DMS79 (cell line): ENCODE measurements at regions not wholly inside any gene's neighbourhood (a gene's known extent, or its start where the extent isn't known, plus 50 kb on each side); places are given as distances from the start of the nearest gene placed in this dataset.

Experiments used
- DNase-seq: peaks from one replicate; lab custom pipeline; 2025; lab: John Stamatoyannopoulos, UW

DNA sequence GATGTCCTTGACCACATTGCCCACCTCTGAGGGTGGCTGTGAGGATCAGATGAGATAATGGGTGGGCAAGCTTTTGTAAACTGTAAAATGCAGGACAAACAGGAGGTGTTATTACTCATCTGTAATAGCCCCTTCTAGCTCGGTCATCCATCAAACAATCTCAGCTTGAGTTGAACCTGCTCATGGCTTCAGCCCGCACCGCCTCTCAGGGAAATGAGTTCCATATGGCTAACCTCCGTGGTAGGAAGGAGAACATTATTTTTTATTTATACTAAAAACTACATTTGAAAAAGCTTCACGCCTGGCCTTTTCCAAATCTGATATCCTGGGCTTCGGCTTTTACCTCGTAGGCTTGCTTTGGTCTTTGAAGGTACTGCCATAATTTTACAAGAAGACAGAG lies 116.2 kb upstream of the USP24 start:
- no peak for DNase-seq

DNA sequence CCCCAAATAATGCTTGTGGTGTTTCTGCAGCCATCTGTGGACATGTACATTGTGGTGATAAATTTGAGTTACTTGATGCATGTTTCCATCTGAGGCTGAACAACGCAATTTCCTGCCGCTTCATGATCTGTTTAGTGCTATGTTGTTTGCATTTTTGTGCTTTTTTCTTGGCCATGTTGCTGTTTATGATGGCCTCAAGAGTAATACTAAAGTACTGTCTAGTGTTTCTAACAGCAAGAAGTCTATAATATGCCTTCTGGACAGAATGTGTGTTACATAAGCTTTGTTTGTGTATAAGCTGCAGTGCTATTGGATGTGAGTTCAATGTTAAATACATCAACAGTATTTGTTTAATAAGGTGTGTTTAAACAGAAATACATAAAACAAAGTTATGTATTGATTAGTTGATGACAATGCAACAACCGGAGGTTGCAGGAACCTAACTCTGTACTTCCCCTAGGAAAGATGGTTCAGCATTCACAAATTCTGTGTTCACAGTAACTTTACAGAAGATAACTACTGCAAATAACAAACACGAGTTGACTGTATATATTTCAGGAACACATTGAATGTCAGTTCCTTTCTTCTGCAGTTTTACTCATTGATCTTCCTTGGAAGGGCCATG lies 114.8 kb upstream of the USP24 start:
- DNase-seq, result no peak

DNA sequence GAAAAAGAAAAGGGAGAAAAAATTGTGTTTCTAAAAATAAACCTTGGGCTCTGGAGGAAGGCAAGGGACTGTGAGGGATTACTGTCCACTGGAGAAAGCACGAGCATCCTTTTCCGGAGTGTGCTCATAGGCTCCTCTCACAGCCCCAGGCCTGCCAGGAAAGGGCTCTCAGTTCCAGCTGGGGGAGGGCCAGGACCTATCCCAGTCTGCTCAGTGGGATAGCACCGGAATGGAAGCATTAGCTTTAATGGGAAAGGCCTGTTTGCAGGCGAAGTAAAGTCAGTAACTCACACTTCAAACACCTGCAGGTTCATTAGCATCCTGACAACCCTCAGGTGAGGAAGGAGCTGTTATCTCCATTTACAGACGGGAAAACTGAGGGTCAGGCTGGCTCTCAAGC lies 113.9 kb upstream of the USP24 start:
- DNase-seq, result no peak

DNA sequence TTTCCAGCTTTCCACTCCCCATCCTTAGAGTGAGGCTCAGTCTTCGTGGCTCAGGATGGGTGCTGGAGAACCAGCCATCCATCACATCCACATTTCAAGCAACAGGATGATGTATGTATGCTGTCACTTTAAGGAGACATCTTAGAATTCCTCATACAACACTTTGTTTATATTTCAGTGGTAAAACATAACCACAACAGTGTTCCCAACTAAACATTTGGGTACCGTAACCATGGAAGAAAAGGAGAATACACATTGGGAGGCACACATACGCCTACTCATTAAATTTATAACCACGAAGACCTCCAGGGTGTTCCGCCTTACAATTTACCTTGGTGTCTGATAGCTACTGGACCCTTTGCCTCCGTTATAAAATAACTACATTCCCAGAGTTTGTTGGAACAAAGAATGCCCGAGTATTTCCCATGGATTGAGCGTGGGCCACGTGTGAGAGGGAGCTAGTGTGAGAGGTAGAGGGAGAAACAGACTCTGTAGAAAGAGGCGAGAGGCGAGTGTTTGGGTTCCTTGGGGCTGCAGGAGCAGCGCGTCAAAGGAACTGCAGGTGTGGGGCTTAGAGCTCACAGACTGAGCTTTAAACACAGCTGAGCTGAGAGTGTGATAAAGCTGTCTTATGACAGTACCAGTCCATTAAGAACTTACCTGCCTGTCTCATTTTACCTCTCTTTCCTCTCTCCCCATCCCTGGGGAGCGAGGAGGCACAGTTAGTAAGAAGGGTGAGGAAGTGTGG lies 111.5 kb upstream of the USP24 start:
- DNase-seq, result no peak

DNA sequence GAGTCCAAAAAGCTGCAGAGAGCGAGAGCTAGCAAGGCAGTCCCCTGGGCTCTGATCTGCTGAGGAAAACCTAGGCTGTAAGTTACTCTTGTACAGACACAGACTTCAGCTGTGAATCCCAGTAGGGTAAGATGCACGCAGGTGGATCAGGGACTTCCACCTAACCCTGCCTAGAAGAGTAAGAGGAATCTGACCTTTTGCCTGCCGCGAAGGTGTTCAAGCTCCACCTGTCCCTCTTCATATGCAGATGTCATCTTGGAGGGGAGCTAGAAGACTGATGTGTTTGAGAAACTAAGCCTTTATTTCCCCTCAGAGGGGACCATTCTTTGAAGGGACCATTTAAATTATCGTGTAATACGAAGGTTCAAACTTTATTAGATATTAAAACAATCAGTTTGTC lies 108.6 kb upstream of the USP24 start:
- no peak for DNase-seq

DNA sequence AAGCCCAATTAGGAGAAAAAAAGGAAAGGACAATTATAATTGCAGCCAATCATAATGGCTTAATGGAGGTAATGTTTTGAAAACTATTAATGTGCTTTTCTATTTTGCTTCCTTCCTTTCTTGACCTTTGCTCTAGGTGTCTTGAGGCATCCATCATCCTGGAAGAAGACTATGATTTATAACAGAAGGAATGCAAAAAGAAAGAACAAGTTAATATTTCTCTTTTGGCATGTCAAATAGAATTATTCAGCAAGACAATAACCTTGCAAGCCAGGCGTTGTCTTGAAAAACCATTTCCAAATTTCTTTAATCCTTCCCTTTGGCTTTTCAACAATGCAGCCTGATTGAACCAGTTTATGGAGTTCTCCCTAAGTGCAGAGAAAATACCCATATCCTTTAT lies 107.7 kb upstream of the USP24 start:
- no peak for DNase-seq

DNA sequence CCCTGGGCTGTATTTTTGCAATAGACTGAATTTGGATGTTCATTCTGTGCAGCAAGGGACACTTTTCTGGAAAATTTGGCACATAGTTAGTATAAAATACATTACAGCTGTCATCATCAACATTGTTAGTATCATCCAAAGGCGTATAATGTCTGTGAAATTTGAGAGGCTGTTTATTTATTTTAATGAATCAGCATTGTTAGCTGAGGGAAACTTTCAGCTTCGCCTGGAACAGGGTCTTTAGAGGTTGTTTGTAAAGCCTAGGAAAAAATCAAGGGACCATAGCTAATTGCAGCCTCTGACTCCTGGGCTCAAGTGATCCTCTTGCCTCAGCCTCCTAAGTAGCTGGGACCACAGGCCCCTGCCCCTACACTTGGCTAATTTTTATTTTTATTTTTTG lies 106.8 kb upstream of the USP24 start:
- DNase-seq, result no peak

DNA sequence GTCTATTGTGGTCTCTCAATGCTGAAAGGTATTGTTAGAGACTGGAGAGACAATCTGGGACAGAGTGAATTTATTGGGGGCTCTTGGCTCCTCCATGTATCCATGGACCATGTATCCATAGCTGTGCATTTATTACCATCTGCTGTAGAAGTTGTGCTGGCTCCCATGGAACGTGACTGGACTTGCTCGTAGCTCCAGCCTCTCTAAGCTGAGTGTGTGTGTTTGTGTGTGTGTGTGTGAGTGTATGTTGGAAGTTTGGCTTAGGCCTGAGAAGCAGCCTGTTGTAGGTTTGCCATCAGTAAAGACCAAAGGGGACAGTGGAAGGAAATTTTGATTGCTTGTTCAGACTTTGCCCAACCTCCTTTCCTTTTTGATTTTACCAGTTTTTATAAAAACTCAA lies 105.7 kb upstream of the USP24 start:
- DNase-seq, result no peak

DNA sequence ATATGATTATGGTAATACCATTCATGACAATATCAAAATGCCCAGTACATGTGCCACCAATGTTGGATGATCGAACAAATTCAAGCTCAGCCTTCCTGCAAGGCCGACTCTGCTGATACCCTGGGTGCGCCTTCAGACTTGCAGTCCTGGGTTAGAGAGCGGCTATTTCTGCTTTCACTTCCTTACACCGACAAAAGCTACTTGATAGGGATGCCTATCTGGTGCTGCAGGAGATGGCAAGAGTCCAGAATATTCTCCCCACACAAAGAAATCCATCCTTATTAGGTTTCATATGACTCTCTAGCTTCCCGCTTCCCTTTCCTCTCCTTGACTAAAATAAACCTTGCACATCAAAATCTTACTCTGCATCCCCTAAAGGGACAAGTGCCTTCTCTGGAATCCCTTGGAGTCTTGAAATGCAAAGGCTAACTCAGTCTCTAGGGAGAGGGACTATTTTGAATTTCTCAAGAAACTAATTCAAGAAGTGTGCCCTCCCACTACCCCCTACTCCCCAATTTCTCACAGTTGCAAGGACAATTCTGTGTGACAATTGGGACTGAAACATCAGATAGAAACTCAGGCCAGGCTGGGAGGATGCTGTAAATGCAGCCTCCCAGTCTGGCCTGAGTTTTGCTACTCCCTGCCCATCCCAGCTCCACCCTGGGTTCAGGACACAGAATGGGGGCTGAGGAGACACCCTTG lies 103.1 kb upstream of the USP24 start:
- no peak for DNase-seq

DNA sequence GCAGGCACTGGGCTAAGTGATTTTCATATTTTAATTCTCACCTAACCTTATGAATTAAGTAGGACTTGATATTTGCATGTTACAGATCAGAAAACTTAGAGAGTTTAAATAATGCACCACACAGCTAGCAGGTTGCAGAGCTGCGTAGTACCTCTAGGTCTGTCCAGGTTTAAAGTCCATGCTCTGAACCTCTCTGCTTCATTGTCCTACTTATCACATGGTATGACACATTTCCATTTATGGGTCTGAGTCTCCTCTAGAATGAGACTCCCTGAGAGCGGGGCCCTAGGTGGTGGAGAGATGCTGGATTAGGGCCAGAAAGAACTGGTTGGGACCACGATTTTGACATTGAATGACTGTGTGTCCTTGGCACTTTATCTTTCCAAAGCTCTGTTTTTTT lies 102.5 kb upstream of the USP24 start:
- DNase-seq, result no peak

DNA sequence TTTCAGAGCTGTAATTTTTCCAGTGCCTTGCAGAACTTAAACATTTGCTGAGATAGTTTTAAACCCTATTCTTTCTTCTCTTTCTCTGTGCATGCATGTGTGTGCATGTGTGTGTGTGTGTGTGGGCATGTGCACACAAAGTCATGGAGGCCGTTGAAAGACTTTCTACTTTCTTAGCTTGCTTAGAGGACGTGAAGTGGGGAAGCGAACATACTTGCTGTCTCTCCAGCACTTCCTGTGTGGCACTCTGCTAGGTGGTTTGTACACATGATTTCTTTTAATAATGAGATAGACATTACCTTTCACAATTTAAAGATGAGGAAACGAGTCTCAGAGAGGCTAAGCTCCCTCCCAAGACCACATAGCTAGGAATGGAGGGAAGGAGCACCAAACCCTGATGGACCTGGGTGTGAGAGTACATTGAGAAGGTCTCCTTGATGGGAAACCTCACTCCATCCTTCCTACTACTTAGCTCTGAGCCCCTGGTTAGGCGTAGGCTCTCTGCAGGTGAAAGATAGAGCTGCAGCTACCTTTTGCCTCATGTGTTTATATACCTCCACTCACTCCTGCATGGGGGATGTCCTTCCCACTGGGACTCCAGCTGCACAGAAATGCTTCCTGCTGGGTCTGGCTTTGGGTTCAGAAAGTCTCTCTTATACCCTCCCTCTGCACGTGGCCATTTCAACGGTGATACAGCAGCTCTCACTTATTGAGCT lies 101.9 kb upstream of the USP24 start:
- no peak for DNase-seq

DNA sequence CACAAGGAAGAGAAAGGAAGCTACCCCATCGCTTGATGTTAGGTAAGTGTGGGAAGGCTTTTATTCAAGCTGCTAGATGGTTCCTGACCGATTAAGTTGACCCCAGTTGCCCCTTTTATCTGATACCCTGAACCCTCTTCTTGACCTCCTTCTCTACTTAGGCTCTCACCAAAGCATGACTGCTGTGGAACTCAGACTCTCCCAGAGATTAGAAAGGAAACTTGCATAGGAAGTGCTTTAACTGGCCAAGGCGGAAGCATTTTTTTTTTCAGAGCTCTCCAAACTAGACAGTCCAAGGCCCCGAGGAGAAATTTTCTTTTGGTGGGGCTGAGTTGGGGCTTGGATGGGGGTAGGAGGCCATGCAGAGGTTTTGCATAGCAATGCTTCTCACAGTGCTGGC lies 101.3 kb upstream of the USP24 start:
- no peak for DNase-seq

DNA sequence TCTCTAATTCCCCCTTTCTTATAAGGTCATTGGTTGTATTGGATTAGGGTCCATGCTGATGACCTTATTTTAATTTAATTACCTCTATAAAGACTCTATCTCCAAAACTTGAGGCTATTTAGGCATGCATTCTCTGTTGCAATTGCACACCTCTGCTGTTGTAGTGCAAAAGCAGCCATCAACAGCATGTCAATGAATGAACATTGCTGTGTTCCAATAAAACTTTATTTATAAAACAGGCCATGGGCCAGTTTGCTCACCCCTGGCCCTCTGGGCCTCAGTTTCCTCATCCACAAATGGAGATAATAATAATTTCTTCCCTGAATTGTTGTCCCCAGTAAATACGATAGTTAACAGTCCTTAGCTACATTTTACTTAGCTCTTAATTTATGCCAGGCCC lies 100.4 kb upstream of the USP24 start:
- no peak for DNase-seq

DNA sequence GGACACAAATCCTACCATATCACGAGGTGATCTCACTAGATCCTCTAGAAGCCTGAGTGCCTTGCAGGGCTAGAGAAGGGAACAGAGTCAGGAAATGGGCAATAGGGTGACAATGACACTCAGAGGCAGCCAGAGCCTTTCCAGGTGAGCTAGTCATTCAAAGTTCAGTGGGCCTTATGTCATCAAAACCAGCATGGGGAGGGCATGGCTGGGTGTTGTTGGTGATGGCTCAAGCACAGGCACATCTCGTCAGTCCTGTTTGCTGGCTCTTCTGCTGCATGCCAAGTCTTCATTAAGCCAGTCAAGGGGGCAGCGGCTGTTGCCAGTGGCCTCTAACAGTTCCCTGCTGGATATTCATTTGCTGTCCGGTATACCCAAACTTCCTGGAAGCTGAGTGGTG lies 99.6 kb upstream of the USP24 start:
- no peak for DNase-seq

DNA sequence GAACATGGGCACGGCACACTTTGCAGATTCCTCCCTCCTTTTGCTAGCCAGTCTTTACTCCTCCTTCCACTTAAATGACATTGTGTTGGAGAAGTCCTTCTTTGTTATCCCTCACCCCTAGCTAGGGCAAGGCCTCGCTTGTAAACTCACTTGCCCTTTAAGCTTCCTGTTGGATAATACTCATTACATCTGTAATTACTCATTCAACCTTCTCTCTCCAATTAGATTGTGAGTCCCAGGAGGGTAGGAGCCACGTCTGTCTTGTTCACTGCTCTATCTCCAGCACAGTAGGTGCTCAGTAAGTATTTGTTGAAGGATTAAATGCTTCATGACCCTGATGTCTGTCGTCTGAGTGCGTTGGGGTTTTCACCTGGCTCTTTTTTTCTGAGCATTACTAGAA lies 98.7 kb upstream of the USP24 start:
- no peak for DNase-seq

DNA sequence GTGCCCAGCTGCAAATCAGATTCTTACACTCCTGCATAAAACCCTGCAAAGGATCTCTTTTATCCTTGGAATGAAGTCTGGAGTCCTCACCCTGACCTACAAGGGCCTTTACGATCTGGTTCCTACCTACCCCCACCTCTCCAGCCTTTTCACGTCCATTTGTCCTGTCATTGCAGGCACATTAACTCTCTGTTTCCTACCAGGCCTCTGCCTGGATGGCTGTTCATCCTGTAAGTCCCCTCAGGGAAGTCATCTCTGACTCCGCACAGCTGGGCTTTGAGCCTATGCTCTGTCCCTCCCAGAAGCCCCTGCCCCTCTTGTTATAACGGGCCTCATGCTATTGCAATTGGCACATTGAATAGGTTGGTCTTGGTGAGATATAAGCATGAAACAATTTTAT lies 96.8 kb upstream of the USP24 start:
- no peak for DNase-seq

DNA sequence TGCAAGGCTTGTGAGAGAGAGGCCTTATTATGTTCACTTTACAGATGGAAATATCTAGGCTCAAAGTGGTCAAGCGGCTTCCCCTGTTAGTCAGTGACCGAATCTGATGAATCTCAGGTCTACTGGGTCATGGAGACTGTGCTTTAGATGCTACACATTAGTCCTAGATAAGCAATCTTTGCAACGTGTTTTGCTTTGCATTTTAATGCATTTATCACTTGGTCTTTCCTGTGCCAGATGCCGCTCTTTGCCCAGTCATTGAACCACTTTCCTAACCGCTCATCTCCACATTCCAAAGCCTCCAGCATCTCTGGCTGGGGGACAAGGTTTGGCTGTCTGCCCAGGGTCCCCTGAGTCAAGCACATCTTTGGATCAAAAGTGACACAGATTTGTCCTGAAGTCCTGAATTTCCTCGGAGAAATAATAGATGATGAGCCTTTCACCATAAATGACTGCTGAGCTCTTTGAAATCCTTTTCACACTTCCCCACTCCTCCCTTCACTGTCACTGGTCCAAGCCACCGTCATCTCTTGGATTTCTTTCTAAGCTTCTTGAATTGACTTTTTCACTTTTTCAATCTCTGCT lies 96.0 kb upstream of the USP24 start:
- no peak for DNase-seq

DNA sequence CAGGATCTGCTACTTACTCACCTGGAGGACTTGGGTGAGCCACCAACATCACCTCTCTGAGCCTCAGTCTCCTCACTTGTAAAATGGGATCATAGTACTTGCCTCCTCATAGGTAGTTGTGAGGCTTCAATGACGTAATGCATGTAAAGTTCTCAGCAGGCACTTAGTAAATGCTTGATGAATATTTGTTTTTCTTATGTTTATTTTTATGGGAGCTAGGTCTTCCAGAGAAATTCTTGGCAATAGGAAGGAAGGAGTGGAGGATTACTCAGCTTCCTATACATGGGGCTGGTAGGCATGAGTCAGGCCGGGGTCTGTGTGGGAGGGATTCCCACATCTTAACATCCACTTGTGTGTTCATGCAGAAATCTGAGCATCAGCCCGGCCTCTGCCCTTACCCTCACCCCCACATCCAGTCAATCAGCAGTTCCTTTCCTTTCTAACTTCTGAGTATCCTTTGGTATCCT lies 95.4 kb upstream of the USP24 start:
- no peak for DNase-seq

DNA sequence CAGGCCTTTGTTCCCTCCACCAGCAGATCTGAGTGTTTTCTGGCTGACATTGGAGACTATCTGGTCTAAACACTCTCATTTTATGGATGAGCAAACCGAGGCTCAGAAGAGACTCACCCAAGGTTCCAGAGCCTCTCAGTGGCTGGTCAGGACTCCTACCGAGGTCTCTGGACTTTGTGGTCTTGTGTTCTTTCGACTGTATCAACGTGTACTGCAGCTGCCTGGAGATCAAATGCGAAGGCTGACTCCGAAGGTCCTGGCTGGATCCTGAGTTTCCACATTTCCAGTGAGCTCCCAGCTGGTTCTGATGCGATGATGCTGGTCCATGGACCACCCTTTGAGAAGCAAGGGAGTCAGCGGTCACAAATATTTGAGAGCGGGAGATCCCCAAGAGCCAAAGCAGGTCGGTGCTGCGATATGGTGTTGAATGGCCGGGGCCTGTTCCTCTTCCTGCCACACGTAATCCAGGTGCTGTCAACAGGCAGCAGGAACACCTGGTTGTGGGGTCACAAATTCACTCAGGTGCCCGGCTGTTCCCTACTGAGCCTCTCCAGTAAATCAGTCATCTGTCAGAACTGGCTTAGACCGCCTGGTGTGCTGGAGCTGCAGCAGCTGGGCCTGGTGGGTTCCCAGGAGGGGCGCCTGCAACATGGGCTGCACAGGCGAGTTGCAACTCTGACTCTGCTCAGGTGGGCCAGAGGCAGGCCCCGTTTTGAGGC lies 94.8 kb upstream of the USP24 start:
- DNase-seq, result no peak

DNA sequence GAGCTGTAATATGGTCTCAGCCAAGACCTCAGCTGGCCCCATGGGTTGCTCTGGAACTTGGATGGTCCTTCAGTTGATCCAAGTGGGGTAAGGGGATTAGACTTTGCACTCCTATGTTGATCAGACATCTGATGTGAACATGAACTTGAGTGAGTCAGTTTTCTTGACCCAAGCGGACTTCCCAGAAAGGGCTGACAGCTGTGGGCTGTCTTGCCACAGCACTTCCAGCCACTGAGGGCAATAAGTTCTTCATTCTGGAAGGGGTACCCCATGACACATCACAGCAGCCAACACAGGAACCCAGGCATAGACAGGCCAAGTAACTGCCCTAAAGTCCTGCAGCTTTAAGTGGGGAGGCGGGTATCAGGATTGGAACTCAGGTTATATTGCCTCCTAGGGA lies 93.9 kb upstream of the USP24 start:
- DNase-seq, result no peak

DNA sequence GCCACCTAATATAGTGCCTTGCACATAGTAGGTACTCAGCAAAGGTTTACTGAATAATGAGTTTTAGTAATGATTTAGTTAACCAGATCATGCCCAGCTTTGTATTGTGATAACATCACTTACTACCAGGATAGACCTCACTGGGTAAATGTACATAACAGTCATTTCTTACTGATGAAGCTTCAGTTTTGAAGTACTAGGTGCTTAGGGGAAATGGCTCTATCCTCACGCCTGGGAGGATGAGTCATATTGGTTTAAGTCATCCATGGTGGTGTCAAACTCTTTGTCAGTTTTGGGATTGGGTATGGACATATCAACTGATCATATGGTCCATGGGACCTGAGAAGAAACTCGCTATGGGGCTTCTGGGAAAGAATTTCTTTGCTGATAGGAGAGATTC lies 90.6 kb upstream of the USP24 start:
- no peak for DNase-seq
